HepG2 (cell line): ENCODE measurements at regions not wholly inside any gene's neighbourhood (a gene's known extent, or its start where the extent isn't known, plus 50 kb on each side); places are given as distances from the start of the nearest gene placed in this dataset.

ENCODE experiments used
- ATAC-seq: fragments of 200-7000 bp; cut with Tn5 transposase; 3 replicates; pipeline ENCODE4 v1.9.1; 2020; ENCODE audit warnings: mild to moderate bottlenecking, moderate library complexity
- BruUV-seq: library from RNA; stranded (reverse); fragments of 400-500 nt; replicated peaks from 2 replicates; lab custom pipeline; 2021; lab: Mats Ljungman, UMichigan
- CTCF ChIA-PET: fragments of 300-600 bp; formaldehyde crosslinking; extraction: SDS; loops from one replicate; lab custom pipeline; 2021; ENCODE audit warnings: low total read pairs, inconsistent platforms, low intra/inter-chr PET ratio; lab: Yijun Ruan, JAX
- POLR2A ChIA-PET: fragments of 350-600 bp; sonication (Branson Sonifier 250); formaldehyde crosslinking; loops from one replicate; lab custom pipeline; 2020; ENCODE audit warnings: antibody characterized with exemption, inconsistent platforms; lab: Yijun Ruan, JAX
- DNase-seq: peaks from one replicate; pipeline ENCODE4 v3.0.0-alpha.2; 2015; ENCODE audit warnings: low spot score
- FAIRE-seq: peaks from 3 replicates; lab custom pipeline; 2011; peaks lifted over from hg19 to GRCh38; lab: Jason Lieb, UNC
- H2AFZ ChIP-seq: one replicate; pipeline ENCODE4 v1.6.1; 2011; ENCODE audit warnings: low read length, inconsistent platforms
- H3K27ac ChIP-seq: fragments of 300-600 bp; 3 replicates; pipeline ENCODE4 v1.8.0; 2011; ENCODE audit warnings: mixed run types, mild to moderate bottlenecking, mixed read lengths, low read length, inconsistent platforms; ENCODE audit not compliant: insufficient read depth; ENCODE audit errors: extremely low read length
- H3K27me3 ChIP-seq, 2 experiments: fragments of 200-600 bp in 1 of 2; 2 replicates in 1 of 2; 3 replicates in 1 of 2; pipeline versions ENCODE4 v1.6.0 to v1.8.0; 2011; ENCODE audit warnings: low read length in 2 of 2, mild to moderate bottlenecking in 2 of 2, moderate library complexity in 2 of 2, inconsistent platforms in 1 of 2; ENCODE audit not compliant: insufficient read depth in 2 of 2, control insufficient read depth in 1 of 2
- H3K36me3 ChIP-seq, 2 experiments: fragments of 200-600 bp in 1 of 2; replicated peaks in 1 of 2; 2 replicates in 1 of 2; 3 replicates in 1 of 2; pipeline versions ENCODE4 v1.5.1 to v1.8.0; 2011; ENCODE audit warnings: low read length in 2 of 2, inconsistent platforms in 1 of 2; ENCODE audit not compliant: insufficient read depth in 2 of 2, control insufficient read depth in 1 of 2
- H3K4me1 ChIP-seq: 2 replicates; pipeline ENCODE4 v1.5.1; 2012; ENCODE audit warnings: low read length, inconsistent platforms; ENCODE audit not compliant: insufficient read depth
- H3K4me2 ChIP-seq: 2 replicates; pipeline ENCODE4 v1.6.0; 2011; ENCODE audit warnings: low read depth, low read length, inconsistent platforms
- H3K4me3 ChIP-seq, 3 experiments: fragments of 200-600 bp in 1 of 3; sonication (generic), shearing (Covaris generic) in 1 of 3; replicated peaks in 1 of 3; 2 replicates each; pipeline ENCODE4 v1.5.1; 2011 to 2016; ENCODE audit warnings: low read length in 3 of 3, inconsistent platforms in 2 of 3, low read depth in 2 of 3, mild to moderate bottlenecking in 2 of 3, control low read depth in 1 of 3, mixed read lengths in 1 of 3; ENCODE audit not compliant: insufficient read depth in 1 of 3
- H3K79me2 ChIP-seq: one replicate; pipeline ENCODE4 v1.6.1; 2011; ENCODE audit warnings: low read length, inconsistent platforms; ENCODE audit not compliant: insufficient read depth
- H3K9ac ChIP-seq: 2 replicates; pipeline ENCODE4 v1.6.0; 2011; ENCODE audit warnings: mild to moderate bottlenecking, low read depth, low read length, inconsistent platforms; ENCODE audit not compliant: insufficient read depth
- H3K9me3 ChIP-seq: 2 replicates; pipeline ENCODE4 v1.5.1; 2012; ENCODE audit warnings: mild to moderate bottlenecking, low read length
- H4K20me1 ChIP-seq: 2 replicates; pipeline ENCODE4 v1.6.0; 2011; ENCODE audit warnings: inconsistent platforms, mild to moderate bottlenecking, low read length, moderate library complexity; ENCODE audit not compliant: insufficient read depth
- ATF7 ChIP-seq, 2 experiments: fragments of 450-650 bp in 1 of 2; sonication (generic) in 1 of 2; formaldehyde crosslinking in 1 of 2; IDR thresholded peaks; 2 replicates each; pipeline versions ENCODE4 v1.4.0 to v1.6.1; 2016 to 2020; ENCODE audit warnings: antibody characterized with exemption in 1 of 2, mild to moderate bottlenecking in 1 of 2, missing genetic modification reagents in 1 of 2
- CAMTA2 ChIP-seq: sonication (generic); formaldehyde crosslinking; IDR thresholded peaks from 2 replicates; pipeline ENCODE4 v1.4.0; 2020; ENCODE audit warnings: mild to moderate bottlenecking, missing genetic modification reagents, borderline replicate concordance
- CREB1 ChIP-seq, 2 experiments: fragments of 450-650 bp in 1 of 2; IDR thresholded peaks; 2 replicates each; pipeline ENCODE4 v1.6.1; 2016 to 2017; ENCODE audit warnings: control low read depth in 1 of 2, mild to moderate bottlenecking in 1 of 2, missing compliant biosample characterization in 1 of 2, missing genetic modification characterization in 1 of 2
- REPIN1 ChIP-seq: sonication (generic); formaldehyde crosslinking; IDR thresholded peaks from 2 replicates; pipeline ENCODE4 v1.8.0; 2022; ENCODE audit warnings: missing genetic modification reagents, low read depth, mild to moderate bottlenecking, borderline replicate concordance
- WGBS: methylation state at CpG from one replicate; pipeline ENCODE4 v1.1.6; 2017; ENCODE audit warnings: low lambda C conversion rate; 5-methylcytosine and 5-hydroxymethylcytosine counted together
- in situ Hi-C: cut with HindIII; loops from 2 replicates; pipeline ENCODE4 v1.10.0; 2017; ENCODE audit warnings: low pct_unique_long_range_greater_than_20kb; ENCODE audit not compliant: extremely low pct_ligation_motif_present
- intact Hi-C: fragments of 100-400 bp; cut with micrococcal nuclease; formaldehyde crosslinking; loops from one replicate; pipeline ENCODE4 v1.10.0; 2022; ENCODE audit not compliant: unreplicated experiment
- TF ChIP-seq, protein P1 (sequence below): IDR thresholded peaks from 2 replicates; pipeline ENCODE4 v1.6.1; 2012; ENCODE audit warnings: inconsistent platforms

DNA sequence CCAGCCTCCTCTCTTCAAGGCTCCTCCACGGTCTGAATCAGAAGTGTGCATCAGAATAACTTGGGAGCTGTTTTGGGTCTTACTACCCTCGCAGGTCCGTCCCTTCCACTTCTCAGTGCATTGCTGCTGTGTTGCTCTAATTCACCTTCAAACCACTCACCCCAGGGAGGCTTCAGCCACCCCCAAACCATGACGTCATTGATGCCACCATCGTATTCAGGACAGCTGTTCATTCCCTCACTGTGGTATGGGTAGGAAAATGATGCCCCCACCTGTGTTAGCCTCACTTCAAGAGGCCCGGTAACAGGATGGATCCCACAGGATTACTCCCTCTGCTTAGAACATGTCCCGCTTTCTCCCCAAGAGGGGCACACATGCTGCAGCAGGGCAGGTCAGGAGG lies 1005.7 kb downstream of the UQCRFS1 start:
- ChIA-PET CTCF (no interaction called here), POLR2A (no interaction called here)
- Histone ChIP-seq H2AFZ (no peak overlapping the region), H3K27me3 (no peaks in the 10 kb centered on the region), H3K9me3 (peaks cover 77% of the 10 kb centered on the region), H4K20me1 (no peaks in the 10 kb centered on the region), H3K79me2 (no peaks in the 10 kb centered on the region), H3K4me2 (no peak overlapping the region), H3K36me3 (no peaks in the 10 kb centered on the region), H3K9ac (no peak overlapping the region), H3K4me1 (no peaks in the 10 kb centered on the region), H3K27ac (no peak overlapping the region), H3K4me3 (no peak overlapping the region)
- ATAC-seq (no peak), FAIRE-seq (no peak), DNase-seq (no peak)
- TF ChIP-seq ATF7 (IDR thresholded peaks at IDR 0.05) (peak; percentile 98), ATF7 (CRISPR knock-in tag; IDR thresholded peaks at IDR 0.05) (no peak), CREB1 (IDR thresholded peaks at IDR 0.05) (peak; percentile 92), CREB1 (CRISPR knock-in tag; IDR thresholded peaks at IDR 0.05) (no peak), CAMTA2 (CRISPR knock-in tag) (no peak), REPIN1 (no peak)
- intact Hi-C loops, result no loop called here
- WGBS, result 0% methylated on average over 5 of the region's 7 CpGs
- in situ Hi-C loops, result no loop called here
- no TSS peak for BruUV-seq

DNA sequence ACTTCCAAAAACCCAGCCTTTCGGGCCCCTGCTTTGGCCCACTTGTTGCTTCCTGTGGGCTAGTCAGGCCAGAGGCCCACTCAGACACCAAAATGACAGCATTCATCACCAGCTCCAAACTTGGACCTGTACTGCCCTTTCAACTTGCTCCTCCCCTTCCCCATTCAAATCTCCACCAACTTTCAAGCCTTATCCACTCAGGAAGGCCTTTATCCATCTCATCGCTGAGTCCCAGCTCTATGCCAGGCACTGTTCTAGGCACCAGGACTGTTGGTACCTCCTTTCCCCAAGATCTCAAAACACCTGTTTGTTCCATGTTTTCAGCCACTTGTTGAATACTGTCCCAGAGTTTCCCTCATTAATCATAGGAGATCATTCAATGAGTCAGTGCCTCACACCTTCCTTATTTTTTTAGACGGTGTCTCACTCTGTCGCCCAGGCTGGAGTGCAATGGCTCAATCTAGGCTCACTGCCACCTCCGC lies 1011.4 kb downstream of the UQCRFS1 start:
- intact Hi-C loops, result no loop called here
- no peaks in the 10 kb centered on the region for H4K20me1 ChIP-seq
- H3K4me1 ChIP-seq, result no peaks in the 10 kb centered on the region
- no peak overlapping the region for H3K4me3 ChIP-seq
- H3K9ac ChIP-seq, result no peak overlapping the region
- H2AFZ ChIP-seq, result no peak overlapping the region
- H3K9me3 ChIP-seq, result peaks cover 81% of the 10 kb centered on the region
- no peak overlapping the region for H3K4me2 ChIP-seq
- DNase-seq (no peak), ATAC-seq (no peak), FAIRE-seq (no peak)
- POLR2A ChIA-PET, result no interaction called here
- in situ Hi-C loops, result no loop called here
- TF ChIP-seq, protein P1, sequence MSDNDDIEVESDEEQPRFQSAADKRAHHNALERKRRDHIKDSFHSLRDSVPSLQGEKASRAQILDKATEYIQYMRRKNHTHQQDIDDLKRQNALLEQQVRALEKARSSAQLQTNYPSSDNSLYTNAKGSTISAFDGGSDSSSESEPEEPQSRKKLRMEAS, result no peak
- H3K27ac ChIP-seq, result no peak overlapping the region
- CTCF ChIA-PET, result no interaction called here
- no peaks in the 10 kb centered on the region for H3K36me3 ChIP-seq
- H3K79me2 ChIP-seq, result no peaks in the 10 kb centered on the region
- no TSS peak for BruUV-seq
- no peaks in the 10 kb centered on the region for H3K27me3 ChIP-seq
- 44% methylated on average over 5 of the region's 5 CpGs for WGBS
